ENCODE measurements at regions not wholly inside any gene's neighbourhood (a gene's known extent, or its start where the extent isn't known, plus 50 kb on each side); places are given as distances from the start of the nearest gene placed in this dataset.

- Histone ChIP-seq H3F3A (ENCODE audit: low read depth) (no peaks in the 10 kb centered on the region), H3K4me2 (ENCODE audit: low read depth, low read length, poor library complexity, severe bottlenecking) (peak overlapping the region; percentile 62), H2AFZ (ENCODE audit: low read length) (peak overlapping the region; percentile 92), H3K9me3 (ENCODE audit: insufficient read depth, low read depth, low read length) (no peaks in the 10 kb centered on the region), H3K27me3 (ENCODE audit: insufficient read depth, low read length, poor library complexity, severe bottlenecking) (no peaks in the 10 kb centered on the region), H3K79me2 (ENCODE audit: insufficient read depth, low read length) (no peaks in the 10 kb centered on the region), H3K4me1 (ENCODE audit: insufficient read depth, low read length, poor library complexity, severe bottlenecking) (peaks cover 36% of the 10 kb centered on the region), H3K4me3 (ENCODE audit: low read length, poor library complexity, severe bottlenecking) (peak overlapping the region; percentile 56), H3K36me3 (ENCODE audit: insufficient read depth, low read length) (no peaks in the 10 kb centered on the region), H3K9ac (ENCODE audit: low read depth, low read length, poor library complexity, severe bottlenecking) (peak overlapping the region; percentile 51), H4K20me1 (ENCODE audit: insufficient read depth, low read length, poor library complexity, severe bottlenecking) (no peaks in the 10 kb centered on the region), H3K9me2 (replicated peaks; ENCODE audit: low read depth, low read length) (no peaks in the 10 kb centered on the region)
- TF ChIP-seq CTCF (conservative IDR thresholded peaks at IDR 0.05; ENCODE audit: low read length): no peak
- TF ChIP-seq EZH2phosphoT487 (IDR thresholded peaks at IDR 0.05; ENCODE audit: borderline replicate concordance): no peak
Measured at GRCh38 chr11:128239306-128239705, 348.1 kb downstream of the ETS1 start.

GRCh38 chr11:128238521-128239265 lies 348.7 kb downstream of the ETS1 start:
- Histone ChIP-seq H3K9me3 (ENCODE audit: insufficient read depth, low read depth, low read length) (no peaks in the 10 kb centered on the region), H3K4me2 (ENCODE audit: low read depth, low read length, poor library complexity, severe bottlenecking) (peak overlapping the region; percentile 62), H3K4me1 (ENCODE audit: insufficient read depth, low read length, poor library complexity, severe bottlenecking) (peaks cover 36% of the 10 kb centered on the region), H3K36me3 (ENCODE audit: insufficient read depth, low read length) (no peaks in the 10 kb centered on the region), H4K20me1 (ENCODE audit: insufficient read depth, low read length, poor library complexity, severe bottlenecking) (no peaks in the 10 kb centered on the region), H3K9ac (ENCODE audit: low read depth, low read length, poor library complexity, severe bottlenecking) (peak overlapping the region; percentile 51), H3F3A (ENCODE audit: low read depth) (no peaks in the 10 kb centered on the region), H3K9me2 (replicated peaks; ENCODE audit: low read depth, low read length) (no peaks in the 10 kb centered on the region), H2AFZ (ENCODE audit: low read length) (peak overlapping the region; percentile 92), H3K27me3 (ENCODE audit: insufficient read depth, low read length, poor library complexity, severe bottlenecking) (no peaks in the 10 kb centered on the region), H3K79me2 (ENCODE audit: insufficient read depth, low read length) (no peaks in the 10 kb centered on the region), H3K4me3 (ENCODE audit: low read length, poor library complexity, severe bottlenecking) (peak overlapping the region; percentile 56)
- TF ChIP-seq CTCF (conservative IDR thresholded peaks at IDR 0.05; ENCODE audit: low read length): no peak
- TF ChIP-seq EZH2phosphoT487 (IDR thresholded peaks at IDR 0.05; ENCODE audit: borderline replicate concordance): no peak

GRCh38 chr11:128236506-128237498 lies 350.6 kb downstream of the ETS1 start:
- Histone ChIP-seq H3K9me3 (ENCODE audit: insufficient read depth, low read depth, low read length) (no peaks in the 10 kb centered on the region), H2AFZ (ENCODE audit: low read length) (no peak overlapping the region), H3K27me3 (ENCODE audit: insufficient read depth, low read length, poor library complexity, severe bottlenecking) (no peaks in the 10 kb centered on the region), H3F3A (ENCODE audit: low read depth) (no peaks in the 10 kb centered on the region), H3K4me2 (ENCODE audit: low read depth, low read length, poor library complexity, severe bottlenecking) (peak overlapping the region; percentile 59), H3K9ac (ENCODE audit: low read depth, low read length, poor library complexity, severe bottlenecking) (no peak overlapping the region), H4K20me1 (ENCODE audit: insufficient read depth, low read length, poor library complexity, severe bottlenecking) (no peaks in the 10 kb centered on the region), H3K4me1 (ENCODE audit: insufficient read depth, low read length, poor library complexity, severe bottlenecking) (peaks cover 50% of the 10 kb centered on the region), H3K36me3 (ENCODE audit: insufficient read depth, low read length) (no peaks in the 10 kb centered on the region), H3K9me2 (replicated peaks; ENCODE audit: low read depth, low read length) (no peaks in the 10 kb centered on the region), H3K4me3 (ENCODE audit: low read length, poor library complexity, severe bottlenecking) (peak overlapping the region; percentile 21), H3K79me2 (ENCODE audit: insufficient read depth, low read length) (no peaks in the 10 kb centered on the region)
- TF ChIP-seq EZH2phosphoT487 (IDR thresholded peaks at IDR 0.05; ENCODE audit: borderline replicate concordance) (no peak), CTCF (conservative IDR thresholded peaks at IDR 0.05; ENCODE audit: low read length) (no peak)
